GM12891 (cell line): ENCODE measurements at regions not wholly inside any gene's neighbourhood (a gene's known extent, or its start where the extent isn't known, plus 50 kb on each side); places are given as distances from the start of the nearest gene placed in this dataset.

Experiments used
- PAX5 ChIP-seq: IDR thresholded peaks from 2 replicates; pipeline ENCODE4 v1.6.1; 2011; ENCODE audit warnings: low read length, moderate library complexity, mild to moderate bottlenecking; ENCODE audit not compliant: insufficient read depth, severe bottlenecking
- POLR2A ChIP-seq: IDR thresholded peaks from 2 replicates; pipeline ENCODE4 v1.6.1; 2011; ENCODE audit warnings: low read depth, low read length, control low read depth
- POLR2AphosphoS5 ChIP-seq: IDR thresholded peaks from 2 replicates; pipeline ENCODE4 v1.6.1; 2011; ENCODE audit warnings: low read depth, low read length, control low read depth
- POU2F2 ChIP-seq: IDR thresholded peaks from 2 replicates; pipeline ENCODE4 v1.6.1; 2011; ENCODE audit warnings: low read depth, mild to moderate bottlenecking, control low read depth, low read length, moderate library complexity
- TAF1 ChIP-seq: IDR thresholded peaks from 2 replicates; pipeline ENCODE4 v1.6.1; 2011; ENCODE audit warnings: low read depth, low read length, control low read depth

DNA sequence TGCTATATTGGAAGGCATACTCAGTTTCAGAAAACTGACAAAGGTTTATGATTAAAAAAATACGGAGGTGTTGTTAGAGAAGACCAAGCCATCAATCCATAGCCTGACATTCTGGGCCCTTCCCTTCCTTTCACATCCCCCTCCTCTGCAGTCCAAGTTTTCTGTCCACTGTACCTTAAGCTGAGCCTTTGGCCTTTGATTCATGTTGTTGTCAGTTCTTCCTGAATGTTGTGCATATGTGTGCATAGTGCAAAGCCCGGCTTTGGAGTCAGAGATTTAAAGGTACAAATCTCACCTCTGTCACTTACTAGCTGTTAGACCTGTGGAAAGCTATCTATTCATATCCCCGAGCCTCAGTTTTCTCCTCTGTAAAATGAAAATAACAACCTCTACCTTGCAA, 104.9 kb upstream of the AGBL1 start:
- TF ChIP-seq POLR2A (no peak), POLR2AphosphoS5 (no peak), TAF1 (no peak), PAX5 (no peak), POU2F2 (no peak)
